H1 (cell line): ENCODE measurements at regions not wholly inside any gene's neighbourhood (a gene's known extent, or its start where the extent isn't known, plus 50 kb on each side); places are given as distances from the start of the nearest gene placed in this dataset.

Experiments used
- CTCF ChIA-PET: fragments of 300-600 bp; sonication (Branson Sonifier 250); formaldehyde crosslinking; loops from one replicate; lab custom pipeline; 2021; ENCODE audit not compliant: partially characterized antibody; lab: Charles Lee
- POLR2A ChIA-PET: fragments of 300-600 bp; sonication (Branson Sonifier 250); formaldehyde crosslinking; loops from one replicate; lab custom pipeline; 2021; ENCODE audit warnings: inconsistent platforms; ENCODE audit not compliant: partially characterized antibody; lab: Charles Lee
- DNase-seq, 2 experiments: peaks; one replicate each; pipeline versions ENCODE4 v3.0.0 to v3.0.0-alpha.2; 2010 to 2022; ENCODE audit warnings: low spot score in 2 of 2, low read depth in 1 of 2, mixed read lengths in 1 of 2
- FAIRE-seq: peaks from 2 replicates; lab custom pipeline; 2011; peaks lifted over from hg19 to GRCh38; lab: Jason Lieb, UNC
- H2AFZ ChIP-seq: 2 replicates; pipeline ENCODE4 v1.8.1; 2012; ENCODE audit warnings: low read length, inconsistent platforms
- H2AK5ac ChIP-seq: 2 replicates; pipeline ENCODE4 v1.6.1; 2013; ENCODE audit warnings: low read depth, low read length
- H2BK120ac ChIP-seq: replicated peaks from 2 replicates; pipeline ENCODE3; 2013; ENCODE audit warnings: low read depth, low read length, inconsistent platforms
- H2BK12ac ChIP-seq: 2 replicates; pipeline ENCODE4 v1.6.1; 2013; ENCODE audit warnings: low read depth, low read length
- H2BK15ac ChIP-seq: 2 replicates; pipeline ENCODE4 v1.6.1; 2013; ENCODE audit warnings: low read length
- H2BK20ac ChIP-seq: 2 replicates; pipeline ENCODE4 v1.6.1; 2013; ENCODE audit warnings: low read length
- H2BK5ac ChIP-seq: 2 replicates; pipeline ENCODE4 v1.6.1; 2013; ENCODE audit warnings: low read depth, low read length
- H3K14ac ChIP-seq: 2 replicates; pipeline ENCODE4 v1.6.1; 2013; ENCODE audit warnings: inconsistent platforms; ENCODE audit not compliant: insufficient read length
- H3K18ac ChIP-seq: 2 replicates; pipeline ENCODE4 v1.6.1; 2013; ENCODE audit warnings: low read length; ENCODE audit errors: extremely low read depth
- H3K23ac ChIP-seq: 2 replicates; pipeline ENCODE4 v1.6.1; 2013; ENCODE audit warnings: inconsistent platforms; ENCODE audit not compliant: insufficient read length
- H3K23me2 ChIP-seq: 2 replicates; pipeline ENCODE4 v1.6.1; 2013; ENCODE audit warnings: low read depth, low read length
- H3K27ac ChIP-seq: 2 replicates; pipeline ENCODE4 v1.6.1; 2011; ENCODE audit warnings: low read depth, low read length, inconsistent platforms
- H3K27me3 ChIP-seq, 4 experiments: replicated peaks in 1 of 4; 1 replicate in 1 of 4; 2 replicates in 3 of 4; pipeline versions ENCODE4 v1.6.1 to v1.8.1; 2011 to 2013; ENCODE audit warnings: low read length in 3 of 4, mild to moderate bottlenecking in 3 of 4, inconsistent platforms in 2 of 4, mixed read lengths in 2 of 4, moderate library complexity in 1 of 4; ENCODE audit not compliant: control insufficient read depth in 3 of 4, insufficient read depth in 3 of 4; ENCODE audit errors: extremely low read depth in 1 of 4
- H3K36me3 ChIP-seq, 4 experiments: 2 replicates each; pipeline versions ENCODE4 v1.6.1 to v1.8.1; 2011 to 2013; ENCODE audit warnings: mild to moderate bottlenecking in 4 of 4, low read length in 3 of 4, moderate library complexity in 2 of 4, control low read depth in 1 of 4, inconsistent platforms in 1 of 4; ENCODE audit not compliant: insufficient read depth in 4 of 4, control insufficient read depth in 2 of 4
- H3K4ac ChIP-seq: replicated peaks from 2 replicates; pipeline ENCODE3; 2013; ENCODE audit warnings: low read length, low read depth, mixed read lengths, inconsistent platforms; ENCODE audit not compliant: insufficient read length
- H3K4me1 ChIP-seq, 4 experiments: replicated peaks in 1 of 4; 1 replicate in 1 of 4; 2 replicates in 3 of 4; pipeline versions ENCODE4 v1.6.1 to v1.8.1; 2011 to 2013; ENCODE audit warnings: low read length in 3 of 4, inconsistent platforms in 2 of 4, mixed read lengths in 1 of 4; ENCODE audit not compliant: insufficient read depth in 4 of 4, control insufficient read depth in 3 of 4
- H3K4me2 ChIP-seq, 2 experiments: 2 replicates each; pipeline versions ENCODE4 v1.6.1 to v1.8.1; 2011 to 2013; ENCODE audit warnings: low read depth in 2 of 2, low read length in 2 of 2, control low read depth in 1 of 2, inconsistent platforms in 1 of 2, mild to moderate bottlenecking in 1 of 2; ENCODE audit not compliant: insufficient read depth in 1 of 2
- H3K4me3 ChIP-seq, 4 experiments: fragments of 200-600, 300-600 bp in 1 of 4; sonication (generic), shearing (Covaris generic), sonication (Bioruptor Twin) in 1 of 4; 2 replicates each; pipeline versions ENCODE4 v1.5.1 to v1.8.1; 2011 to 2016; ENCODE audit warnings: low read length in 4 of 4, low read depth in 3 of 4, control low read depth in 2 of 4, inconsistent platforms in 2 of 4, mild to moderate bottlenecking in 2 of 4, mixed read lengths in 1 of 4, moderate library complexity in 1 of 4; ENCODE audit not compliant: insufficient read depth in 2 of 4; ENCODE audit errors: extremely low read depth in 1 of 4
- H3K56ac ChIP-seq: replicated peaks from 2 replicates; pipeline ENCODE3; 2013; ENCODE audit warnings: low read depth, mild to moderate bottlenecking, mixed read lengths, low read length, inconsistent platforms; ENCODE audit not compliant: insufficient read length
- H3K79me1 ChIP-seq: 2 replicates; pipeline ENCODE4 v1.6.1; 2013; ENCODE audit warnings: low read depth, low read length, control low read depth
- H3K79me2 ChIP-seq, 2 experiments: 2 replicates each; pipeline versions ENCODE4 v1.6.1 to v1.8.1; 2012 to 2013; ENCODE audit warnings: low read length in 2 of 2, mild to moderate bottlenecking in 2 of 2, inconsistent platforms in 1 of 2; ENCODE audit not compliant: insufficient read depth in 2 of 2, control insufficient read depth in 1 of 2
- H3K9ac ChIP-seq, 4 experiments: replicated peaks in 1 of 4; 1 replicate in 1 of 4; 2 replicates in 3 of 4; pipeline versions ENCODE4 v1.6.1 to v1.8.1; 2011 to 2013; ENCODE audit warnings: low read depth in 3 of 4, low read length in 3 of 4, control low read depth in 2 of 4, mild to moderate bottlenecking in 2 of 4, moderate library complexity in 2 of 4, inconsistent platforms in 1 of 4; ENCODE audit errors: extremely low read depth in 1 of 4
- H3K9me3 ChIP-seq, 2 experiments: 2 replicates each; pipeline versions ENCODE4 v1.6.1 to v1.8.1; 2012 to 2013; ENCODE audit warnings: mild to moderate bottlenecking in 2 of 2, moderate library complexity in 2 of 2, control low read depth in 1 of 2, inconsistent platforms in 1 of 2, low read depth in 1 of 2, low read length in 1 of 2, mixed read lengths in 1 of 2; ENCODE audit not compliant: insufficient read depth in 2 of 2
- H4K20me1 ChIP-seq, 2 experiments: replicated peaks in 1 of 2; 2 replicates each; pipeline versions ENCODE3 to v1.8.1; 2011 to 2013; ENCODE audit warnings: inconsistent platforms in 2 of 2, low read length in 2 of 2, mild to moderate bottlenecking in 1 of 2; ENCODE audit not compliant: insufficient read depth in 2 of 2, control insufficient read depth in 1 of 2
- H4K5ac ChIP-seq: 2 replicates; pipeline ENCODE4 v1.6.1; 2013; ENCODE audit warnings: low read length, low read depth, mixed read lengths, inconsistent platforms; ENCODE audit not compliant: insufficient read length
- H4K8ac ChIP-seq: 2 replicates; pipeline ENCODE4 v1.8.0; 2013; ENCODE audit warnings: mild to moderate bottlenecking, moderate library complexity, low read length, inconsistent platforms; ENCODE audit not compliant: insufficient read depth; ENCODE audit errors: extremely low read depth
- H4K91ac ChIP-seq: replicated peaks from 2 replicates; pipeline ENCODE3; 2013; ENCODE audit warnings: low read length, mixed read lengths, inconsistent platforms; ENCODE audit not compliant: insufficient read length
- CHD1 ChIP-seq: IDR thresholded peaks from 2 replicates; pipeline ENCODE4 v1.6.1; 2012; ENCODE audit warnings: low read depth, low read length, improper control_type of control experiment
- EGR1 ChIP-seq: IDR thresholded peaks from 2 replicates; pipeline ENCODE4 v1.6.1; 2011; ENCODE audit warnings: low read depth, low read length, borderline replicate concordance
- HDAC6 ChIP-seq: IDR thresholded peaks from one replicate; pipeline ENCODE4 v1.7.1; 2012; ENCODE audit warnings: low read depth, mild to moderate bottlenecking, inconsistent platforms, low read length, moderate library complexity
- NANOG ChIP-seq: IDR thresholded peaks from 2 replicates; pipeline ENCODE4 v1.6.1; 2011; ENCODE audit warnings: low read length, low read depth, mild to moderate bottlenecking, inconsistent platforms; ENCODE audit not compliant: insufficient read depth, poor library complexity, severe bottlenecking
- POLR2A ChIP-seq, 2 experiments: IDR thresholded peaks; 1 replicate in 1 of 2; 2 replicates in 1 of 2; pipeline ENCODE4 v1.6.1; 2011; ENCODE audit warnings: low read depth in 2 of 2, low read length in 2 of 2, mild to moderate bottlenecking in 2 of 2; ENCODE audit errors: control extremely low read depth in 1 of 2
- POU5F1 ChIP-seq: IDR thresholded peaks from 2 replicates; pipeline ENCODE4 v1.6.1; 2011; ENCODE audit warnings: low read depth, mild to moderate bottlenecking, low read length, moderate library complexity
- SAP30 ChIP-seq: fragments of 300-600 bp; sonication (generic); IDR thresholded peaks from 2 replicates; pipeline ENCODE4 v1.7.1; 2012; ENCODE audit warnings: low read length, moderate library complexity, mild to moderate bottlenecking, inconsistent platforms; ENCODE audit not compliant: insufficient read depth, insufficient replicate concordance
- SIRT6 ChIP-seq: IDR thresholded peaks from one replicate; pipeline ENCODE4 v1.7.1; 2012; ENCODE audit warnings: low read length, inconsistent platforms
- SP4 ChIP-seq: IDR thresholded peaks from 2 replicates; pipeline ENCODE4 v1.6.1; 2012; ENCODE audit warnings: low read length, inconsistent platforms
- TAF1 ChIP-seq: IDR thresholded peaks from 2 replicates; pipeline ENCODE4 v1.6.1; 2011; ENCODE audit warnings: mild to moderate bottlenecking, low read depth, low read length
- TBP ChIP-seq: IDR thresholded peaks from 2 replicates; pipeline ENCODE4 v1.6.1; 2011; ENCODE audit warnings: low read depth, low read length, improper control_type of control experiment
- TF ChIP-seq, protein P1 (sequence below): IDR thresholded peaks from 2 replicates; pipeline ENCODE4 v1.6.1; 2012; ENCODE audit warnings: inconsistent platforms
- TF ChIP-seq, protein P2 (sequence below): IDR thresholded peaks from 2 replicates; pipeline ENCODE4 v1.6.1; 2012; ENCODE audit warnings: low read length, inconsistent platforms
- TF ChIP-seq, protein P3 (sequence below): IDR thresholded peaks from 2 replicates; pipeline ENCODE4 v1.6.1; 2011; ENCODE audit warnings: low read length, improper control_type of control experiment

DNA sequence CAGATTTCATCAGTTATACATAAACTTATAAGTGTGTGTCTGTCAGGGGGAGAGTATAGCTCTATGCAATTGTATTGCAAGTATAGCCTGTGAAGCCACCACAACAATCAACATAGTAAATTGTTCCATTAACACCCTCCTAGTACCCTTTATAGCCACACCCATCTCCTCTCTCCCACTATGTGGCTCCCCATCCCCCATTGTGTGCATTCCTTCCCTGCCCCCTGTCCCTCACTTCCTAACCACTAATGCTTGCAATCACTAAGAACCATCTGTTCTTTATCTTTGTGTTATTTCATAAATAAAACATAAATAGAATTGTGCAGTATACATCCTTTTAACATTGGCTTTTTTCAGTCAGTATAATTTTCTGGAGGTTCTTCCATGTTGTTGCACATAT lies 83.1 kb upstream of the SLC5A12 start:
- H3K14ac ChIP-seq: no peak overlapping the region
- FAIRE-seq: no peak
- no peak overlapping the region for H3K27ac ChIP-seq
- no peaks in the 10 kb centered on the region for H3K4me1 ChIP-seq
- no peak overlapping the region for H4K5ac ChIP-seq
- H3K56ac ChIP-seq: no peak overlapping the region
- no peak overlapping the region for H3K18ac ChIP-seq
- H3K23me2 ChIP-seq: no peaks in the 10 kb centered on the region
- H3K4me3 ChIP-seq: no peak overlapping the region
- H3K27me3 ChIP-seq: no peaks in the 10 kb centered on the region
- no peak for DNase-seq
- no peak overlapping the region for H2BK12ac ChIP-seq
- H3K79me1 ChIP-seq: no peaks in the 10 kb centered on the region
- no peak overlapping the region for H3K4me2 ChIP-seq
- H3K79me2 ChIP-seq: no peaks in the 10 kb centered on the region
- H4K91ac ChIP-seq: no peak overlapping the region
- CTCF ChIA-PET: no interaction called here
- H2BK120ac ChIP-seq: no peak overlapping the region
- no peaks in the 10 kb centered on the region for H4K20me1 ChIP-seq
- H3K36me3 ChIP-seq: no peaks in the 10 kb centered on the region
- H2BK20ac ChIP-seq: no peak overlapping the region
- no peak overlapping the region for H2BK15ac ChIP-seq
- H2AK5ac ChIP-seq: no peak overlapping the region
- H3K23ac ChIP-seq: no peak overlapping the region
- POLR2A ChIA-PET: no interaction called here
- no peaks in the 10 kb centered on the region for H3K9me3 ChIP-seq
- no peak overlapping the region for H2BK5ac ChIP-seq
- H2AFZ ChIP-seq: no peak overlapping the region
- H3K9ac ChIP-seq: no peak overlapping the region
- no peak overlapping the region for H4K8ac ChIP-seq
- H3K4ac ChIP-seq: no peak overlapping the region
- TF ChIP-seq SP4: no peak
- no peak for TF ChIP-seq TBP
- TF ChIP-seq SAP30: no peak
- TF ChIP-seq POLR2A (IDR thresholded peaks at IDR 0.05; ENCODE audit: control extremely low read depth in 1 of 2, low read depth in 2 of 2, low read length in 2 of 2): no peak
- TF ChIP-seq HDAC6: no peak
- no peak for TF ChIP-seq CHD1
- TF ChIP-seq NANOG: no peak
- no peak for TF ChIP-seq SIRT6
- TF ChIP-seq, protein P1, sequence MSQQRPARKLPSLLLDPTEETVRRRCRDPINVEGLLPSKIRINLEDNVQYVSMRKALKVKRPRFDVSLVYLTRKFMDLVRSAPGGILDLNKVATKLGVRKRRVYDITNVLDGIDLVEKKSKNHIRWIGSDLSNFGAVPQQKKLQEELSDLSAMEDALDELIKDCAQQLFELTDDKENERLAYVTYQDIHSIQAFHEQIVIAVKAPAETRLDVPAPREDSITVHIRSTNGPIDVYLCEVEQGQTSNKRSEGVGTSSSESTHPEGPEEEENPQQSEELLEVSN: no peak
- TF ChIP-seq POU5F1: no peak
- TF ChIP-seq, protein P2, sequence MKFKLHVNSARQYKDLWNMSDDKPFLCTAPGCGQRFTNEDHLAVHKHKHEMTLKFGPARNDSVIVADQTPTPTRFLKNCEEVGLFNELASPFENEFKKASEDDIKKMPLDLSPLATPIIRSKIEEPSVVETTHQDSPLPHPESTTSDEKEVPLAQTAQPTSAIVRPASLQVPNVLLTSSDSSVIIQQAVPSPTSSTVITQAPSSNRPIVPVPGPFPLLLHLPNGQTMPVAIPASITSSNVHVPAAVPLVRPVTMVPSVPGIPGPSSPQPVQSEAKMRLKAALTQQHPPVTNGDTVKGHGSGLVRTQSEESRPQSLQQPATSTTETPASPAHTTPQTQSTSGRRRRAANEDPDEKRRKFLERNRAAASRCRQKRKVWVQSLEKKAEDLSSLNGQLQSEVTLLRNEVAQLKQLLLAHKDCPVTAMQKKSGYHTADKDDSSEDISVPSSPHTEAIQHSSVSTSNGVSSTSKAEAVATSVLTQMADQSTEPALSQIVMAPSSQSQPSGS: no peak
- no peak for TF ChIP-seq TAF1
- TF ChIP-seq EGR1: no peak
- TF ChIP-seq, protein P3, sequence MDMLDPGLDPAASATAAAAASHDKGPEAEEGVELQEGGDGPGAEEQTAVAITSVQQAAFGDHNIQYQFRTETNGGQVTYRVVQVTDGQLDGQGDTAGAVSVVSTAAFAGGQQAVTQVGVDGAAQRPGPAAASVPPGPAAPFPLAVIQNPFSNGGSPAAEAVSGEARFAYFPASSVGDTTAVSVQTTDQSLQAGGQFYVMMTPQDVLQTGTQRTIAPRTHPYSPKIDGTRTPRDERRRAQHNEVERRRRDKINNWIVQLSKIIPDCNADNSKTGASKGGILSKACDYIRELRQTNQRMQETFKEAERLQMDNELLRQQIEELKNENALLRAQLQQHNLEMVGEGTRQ: no peak
